GM19238 (cell line): ENCODE measurements at regions not wholly inside any gene's neighbourhood (a gene's known extent, or its start where the extent isn't known, plus 50 kb on each side); places are given as distances from the start of the nearest gene placed in this dataset.
"Not testable (repeated sequence)": the region's sequence is repeated elsewhere in the genome, so short reads cannot be mapped to it uniquely, and the experiment has no call there.

ENCODE experiments used
- DNase-seq: peaks from one replicate; pipeline ENCODE4 v3.0.0; 2011; ENCODE audit warnings: low spot score; ENCODE audit not compliant: insufficient read length

DNA sequence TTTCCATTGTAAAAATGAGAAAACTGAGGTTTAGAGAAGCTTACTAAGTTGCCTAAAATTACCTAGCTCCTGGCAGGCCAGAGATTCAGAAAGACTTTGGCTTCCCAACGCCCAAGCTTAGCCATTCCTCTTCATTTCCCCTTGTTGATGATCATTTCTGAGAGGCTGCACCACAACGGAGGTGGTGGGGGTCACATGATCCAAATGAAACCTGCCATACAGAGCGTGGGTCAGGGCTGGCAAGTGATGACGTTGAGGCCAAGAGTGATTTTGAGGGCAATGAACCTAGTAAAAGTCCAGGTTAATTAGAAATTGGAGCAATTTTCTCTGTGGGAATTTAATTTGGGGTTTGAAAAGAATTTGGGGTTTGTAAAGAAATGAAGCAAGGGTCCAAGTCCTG lies 109.9 kb downstream of the TMEM182 start:
- DNase-seq: no peak

DNA sequence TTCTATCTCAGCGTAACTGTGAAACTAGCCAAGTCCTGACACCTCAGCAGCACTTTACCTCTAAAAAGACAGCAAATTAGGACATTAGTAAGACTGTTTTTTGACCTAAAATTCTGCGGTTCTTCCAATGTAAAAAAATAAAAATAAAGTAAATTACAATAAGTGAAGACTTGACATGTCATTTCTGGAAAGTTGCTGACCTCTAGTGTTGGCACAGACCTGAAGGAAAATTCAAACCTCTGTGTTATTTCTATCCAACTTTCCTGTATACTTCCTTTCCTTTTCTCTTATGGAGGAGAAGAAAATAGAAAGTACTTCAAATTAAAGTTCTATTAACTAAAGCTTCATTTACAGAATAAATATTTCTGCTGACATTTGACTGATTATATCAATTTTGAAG lies 110.6 kb downstream of the TMEM182 start:
- DNase-seq: no peak

DNA sequence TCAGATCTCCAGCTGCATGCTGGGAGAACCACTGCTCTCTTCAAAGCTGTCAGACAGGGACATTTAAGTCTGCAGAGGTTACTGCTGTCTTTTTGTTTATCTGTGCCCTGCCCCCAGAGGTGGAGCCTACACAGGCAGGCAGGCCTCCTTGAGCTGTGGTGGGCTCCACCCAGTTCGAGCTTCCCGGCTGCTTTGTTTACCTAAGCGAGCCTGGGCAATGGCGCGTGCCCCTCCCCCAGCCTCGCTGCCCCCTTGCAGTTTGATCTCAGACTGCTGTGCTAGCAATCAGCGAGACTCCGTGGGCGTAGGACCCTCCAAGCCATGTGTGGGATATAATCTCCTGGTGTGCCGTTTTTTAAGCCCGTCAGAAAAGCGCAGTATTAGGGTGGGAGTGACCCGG lies 117.7 kb downstream of the TMEM182 start:
- not testable (repeated sequence) for DNase-seq

DNA sequence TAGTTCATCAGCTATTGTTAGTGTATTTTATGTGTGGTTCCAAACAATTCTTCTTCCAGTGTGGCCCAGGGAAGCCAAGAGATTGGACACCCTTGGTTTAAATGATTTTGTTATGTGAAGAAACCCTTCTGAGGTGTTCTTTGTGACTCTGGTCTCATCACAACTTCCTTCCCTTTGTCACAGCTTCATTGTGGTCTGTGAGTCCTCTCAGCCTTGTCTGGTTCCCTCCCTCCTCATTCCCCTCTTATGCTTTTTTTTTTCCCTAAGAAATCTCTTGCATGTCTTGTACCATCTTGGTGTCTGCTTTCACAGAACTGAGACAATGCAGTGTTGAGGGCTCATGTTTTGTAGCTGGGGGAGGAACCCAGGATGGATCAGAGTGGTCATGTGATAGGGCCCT lies 118.9 kb downstream of the TMEM182 start:
- DNase-seq: no peak

DNA sequence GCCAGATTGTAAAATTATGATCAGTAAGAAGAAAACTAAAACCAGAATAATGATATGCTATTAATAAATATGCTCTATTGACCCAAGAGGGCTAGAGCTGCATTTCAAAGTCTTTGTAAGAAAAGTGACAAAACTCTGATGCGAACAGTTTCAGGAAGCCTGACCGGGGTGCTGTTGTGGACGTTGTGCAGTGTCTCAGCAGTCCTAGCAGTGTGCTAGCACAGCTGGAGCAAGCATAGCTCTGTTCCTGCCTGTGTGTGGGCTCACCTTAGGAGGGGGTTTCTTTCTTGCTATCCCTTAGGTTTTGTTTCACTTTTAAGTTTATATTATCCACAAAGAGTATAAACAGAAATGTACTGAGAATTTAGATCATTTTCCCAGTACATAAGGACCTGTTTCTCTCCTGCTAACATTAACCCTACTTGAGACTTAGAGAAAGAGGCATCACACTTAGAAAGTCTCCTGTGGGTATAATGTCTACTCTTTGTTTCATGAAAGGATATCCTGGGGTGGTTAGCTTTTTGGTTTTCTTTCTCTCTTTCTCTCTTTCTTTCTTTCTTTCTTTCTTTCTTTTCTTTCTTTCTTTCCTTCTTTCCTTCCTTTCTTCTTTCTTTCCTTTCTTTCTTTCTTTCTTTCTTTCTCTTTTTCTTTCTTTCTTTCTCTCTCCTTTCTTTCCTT lies 124.5 kb downstream of the TMEM182 start:
- no peak for DNase-seq

DNA sequence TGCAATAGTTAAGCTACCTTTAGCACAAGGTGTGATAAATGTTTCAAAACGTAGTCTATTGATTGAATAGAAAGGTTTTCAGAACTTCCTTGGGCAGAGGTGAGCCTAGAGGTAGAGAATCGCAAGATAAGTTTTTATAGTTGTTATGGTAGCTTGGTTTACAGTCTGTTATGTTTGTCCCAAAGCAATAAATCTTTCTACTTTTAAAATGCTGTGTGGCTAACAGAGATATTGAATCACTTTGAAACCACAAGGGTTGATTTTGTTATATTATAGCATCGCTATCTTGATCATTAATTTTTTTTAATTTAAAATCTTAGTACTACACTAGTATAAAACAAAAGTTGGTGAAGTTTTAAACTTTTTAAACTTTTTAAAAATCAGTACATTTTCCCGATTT lies 126.7 kb downstream of the TMEM182 start:
- DNase-seq: no peak

DNA sequence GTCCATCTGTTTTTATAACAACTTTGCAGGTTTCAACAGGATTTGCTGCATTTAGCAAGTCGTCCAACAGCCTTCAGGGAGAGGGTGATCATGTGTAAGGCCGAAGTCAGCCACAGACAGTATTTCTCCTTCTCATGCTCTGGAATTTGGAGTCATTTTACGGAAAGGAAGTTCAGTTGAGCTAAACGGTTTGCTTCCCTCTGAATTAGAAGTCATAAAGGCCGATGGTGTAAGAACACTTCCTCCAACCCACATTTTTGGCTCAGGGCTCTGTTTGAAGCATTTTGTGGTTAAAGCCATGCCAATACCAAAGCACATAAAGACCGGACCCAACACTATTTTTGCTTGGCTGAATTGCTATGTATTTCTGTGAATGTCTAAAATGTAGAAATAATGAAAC lies 129.5 kb downstream of the TMEM182 start:
- DNase-seq: no peak

DNA sequence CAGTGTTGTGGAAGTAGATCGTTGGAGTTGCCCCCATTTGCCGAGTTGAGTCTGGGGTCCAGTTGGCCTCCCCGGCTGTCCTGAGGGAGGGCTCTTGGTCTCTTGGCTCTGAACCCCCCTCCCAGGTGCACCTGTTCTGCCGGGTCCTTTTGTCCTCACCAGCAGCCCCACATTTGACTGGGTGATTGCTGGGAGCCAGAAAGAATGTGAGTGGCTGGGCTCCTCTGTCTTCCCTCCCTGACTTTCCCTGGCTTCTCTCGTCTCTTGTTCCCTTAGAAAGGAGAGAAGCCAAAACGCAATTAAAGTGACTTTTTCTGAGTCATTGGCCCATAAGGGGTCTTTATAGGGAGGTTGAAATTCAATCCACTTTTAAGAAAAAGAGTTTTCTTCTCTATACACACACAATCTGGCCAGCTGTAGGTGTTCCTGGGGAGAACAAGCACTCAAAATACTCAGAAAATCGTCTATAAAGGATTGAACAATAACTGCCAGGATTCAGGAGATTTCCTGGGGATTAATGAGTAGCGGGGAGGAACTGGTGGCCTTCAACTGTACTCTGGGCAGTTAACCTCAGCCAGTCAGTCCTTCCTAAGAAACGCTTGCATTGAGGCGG lies 131.0 kb downstream of the TMEM182 start:
- DNase-seq: no peak

DNA sequence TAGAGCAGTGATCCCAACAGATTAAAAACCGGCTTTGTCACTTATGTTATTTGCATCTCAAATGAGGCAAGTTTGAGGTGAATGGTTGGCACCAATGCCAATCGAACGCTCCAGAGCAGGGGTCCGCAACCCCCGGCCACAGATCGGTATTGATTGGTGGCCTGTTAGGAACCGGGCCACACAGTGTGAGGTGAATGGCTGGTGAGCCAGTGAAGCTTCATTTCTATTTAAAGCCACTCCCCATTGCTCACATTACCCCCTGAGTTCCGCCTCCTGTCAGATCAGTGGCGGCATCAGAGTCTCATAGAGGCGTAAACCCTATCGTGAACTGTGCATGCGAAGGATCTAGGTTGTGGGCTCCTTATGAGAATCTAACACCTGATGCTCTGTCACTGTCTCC lies 132.0 kb downstream of the TMEM182 start:
- no peak for DNase-seq

DNA sequence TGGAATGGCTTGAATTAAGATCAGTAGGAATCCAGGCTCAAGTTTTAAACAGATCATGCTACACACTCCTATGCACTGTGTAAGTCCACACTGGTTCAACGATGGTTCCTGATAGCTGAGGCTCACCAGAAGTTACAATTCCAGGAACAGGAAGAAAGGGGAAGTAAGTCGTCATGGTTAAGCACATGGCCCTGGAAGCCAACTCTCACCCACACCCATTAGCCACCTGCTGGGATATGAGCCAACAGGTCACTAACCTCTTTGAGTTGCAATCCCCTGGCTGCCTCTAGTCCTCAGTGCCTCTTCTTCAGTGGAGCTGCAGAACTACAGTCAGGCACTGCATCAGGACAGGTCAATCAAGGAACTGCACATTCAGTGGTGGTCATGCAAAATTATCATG lies 133.5 kb downstream of the TMEM182 start:
- DNase-seq: no peak

DNA sequence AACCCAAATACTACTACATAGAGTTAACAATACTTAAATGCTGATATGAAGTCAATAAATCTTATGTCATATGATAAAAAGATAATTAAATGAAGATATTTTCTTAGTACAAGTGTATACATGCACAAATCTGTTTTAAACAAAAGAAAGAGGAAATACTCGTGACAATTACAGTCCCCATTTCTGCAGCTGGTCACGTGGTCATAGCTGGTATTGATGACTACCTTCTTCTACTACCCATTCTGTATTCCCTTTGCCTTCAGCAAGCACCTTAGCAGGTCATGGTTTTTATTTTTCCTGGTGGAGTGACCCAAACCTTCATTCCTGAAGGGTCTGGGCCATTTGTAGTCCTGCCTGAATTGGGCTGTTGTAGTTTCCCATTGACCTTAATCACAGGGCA lies 147.4 kb downstream of the TMEM182 start:
- DNase-seq: not testable (repeated sequence)

DNA sequence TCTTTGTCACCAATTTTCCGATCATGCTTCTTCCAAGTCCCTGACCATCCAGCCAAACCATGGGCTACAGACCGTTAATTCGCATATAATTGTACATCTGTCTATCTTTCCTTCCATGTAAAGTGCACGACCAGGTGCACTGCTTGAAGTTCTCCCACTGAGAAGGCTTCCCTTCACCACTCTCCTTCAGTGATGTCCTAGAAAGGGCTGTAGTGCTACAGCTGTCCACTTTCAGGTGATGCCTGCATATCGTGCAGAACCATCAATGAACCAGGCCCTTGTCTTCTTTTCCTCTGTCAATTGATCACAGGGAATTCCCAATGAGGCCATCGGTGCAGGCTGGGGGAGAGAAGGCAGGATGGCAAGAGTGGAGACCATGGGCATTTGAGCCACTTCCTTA lies 148.9 kb downstream of the TMEM182 start:
- DNase-seq: no peak

DNA sequence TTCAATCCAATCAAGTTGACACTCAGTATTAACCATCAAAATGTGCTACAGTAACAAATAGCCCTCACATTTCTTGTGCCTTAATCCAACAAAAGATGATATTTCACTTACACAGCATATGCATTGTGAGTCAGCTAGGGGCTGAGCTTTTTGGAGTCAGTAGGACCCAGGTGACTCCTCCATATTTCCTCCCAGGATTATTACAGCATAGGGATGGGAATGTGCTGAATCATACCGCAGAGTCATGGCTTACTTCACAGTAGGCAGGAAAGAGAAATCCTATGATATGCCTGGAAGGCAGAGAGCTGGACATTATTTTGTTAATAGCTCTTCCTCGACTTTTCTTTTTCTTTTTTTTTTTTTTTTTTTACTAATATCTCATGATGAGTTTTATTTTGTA lies 153.3 kb downstream of the TMEM182 start:
- no peak for DNase-seq

DNA sequence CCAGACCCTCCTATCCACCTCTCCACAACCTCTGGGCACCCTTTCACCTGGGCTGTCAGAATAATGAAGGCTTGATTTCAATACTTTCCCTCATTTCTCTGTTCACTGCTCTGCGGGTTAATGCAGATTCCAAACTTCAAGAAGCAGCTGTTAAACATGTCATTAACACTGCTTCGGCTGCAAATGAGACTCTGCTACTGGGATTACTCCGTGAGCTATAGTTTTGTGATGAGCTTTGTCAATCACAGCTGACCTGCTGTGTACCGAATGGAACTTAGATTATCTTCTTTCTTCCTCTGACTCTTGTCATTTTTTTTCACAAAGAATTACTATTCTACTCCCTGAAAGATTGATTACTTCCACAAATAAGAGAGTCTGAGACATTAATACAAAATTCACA lies 160.5 kb downstream of the TMEM182 start:
- no peak for DNase-seq

DNA sequence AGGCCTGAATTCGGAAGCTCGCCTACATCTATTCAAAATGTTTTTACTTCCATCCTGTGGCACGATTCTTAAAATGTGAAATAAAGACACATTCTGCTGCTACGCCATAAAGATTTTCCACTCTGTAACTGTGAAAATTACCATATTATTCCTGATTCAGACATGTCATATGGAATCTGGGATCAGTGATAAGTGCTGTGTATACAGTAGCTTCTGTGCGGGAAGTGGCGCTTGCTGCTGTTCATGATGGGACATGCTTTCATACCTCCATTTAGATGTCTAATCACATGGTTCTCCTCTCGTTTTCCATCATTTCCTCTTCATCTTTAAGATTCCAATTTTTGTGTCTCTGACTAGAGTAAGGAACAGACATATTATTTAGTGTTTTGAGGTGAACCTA lies 163.2 kb downstream of the TMEM182 start:
- no peak for DNase-seq

DNA sequence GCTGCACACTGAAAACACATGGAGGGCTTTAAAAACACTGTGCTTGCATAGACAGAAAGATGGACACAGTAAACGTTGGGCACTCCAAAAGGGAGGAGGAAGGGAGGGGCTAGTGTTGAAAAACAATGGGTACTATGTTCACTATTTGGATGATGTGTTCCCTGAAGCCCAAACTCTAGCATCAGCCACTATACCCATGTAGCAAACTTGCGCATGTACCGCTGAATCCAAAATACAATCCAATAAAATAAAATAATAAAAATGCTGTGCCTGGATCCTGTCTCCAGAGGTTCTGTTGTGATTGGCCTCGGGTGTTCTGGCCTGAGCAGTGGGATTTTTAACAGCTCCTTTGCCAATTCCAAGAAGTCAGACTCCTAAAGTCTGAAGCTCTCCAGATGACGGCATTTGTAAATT lies 166.0 kb downstream of the TMEM182 start:
- DNase-seq: no peak

DNA sequence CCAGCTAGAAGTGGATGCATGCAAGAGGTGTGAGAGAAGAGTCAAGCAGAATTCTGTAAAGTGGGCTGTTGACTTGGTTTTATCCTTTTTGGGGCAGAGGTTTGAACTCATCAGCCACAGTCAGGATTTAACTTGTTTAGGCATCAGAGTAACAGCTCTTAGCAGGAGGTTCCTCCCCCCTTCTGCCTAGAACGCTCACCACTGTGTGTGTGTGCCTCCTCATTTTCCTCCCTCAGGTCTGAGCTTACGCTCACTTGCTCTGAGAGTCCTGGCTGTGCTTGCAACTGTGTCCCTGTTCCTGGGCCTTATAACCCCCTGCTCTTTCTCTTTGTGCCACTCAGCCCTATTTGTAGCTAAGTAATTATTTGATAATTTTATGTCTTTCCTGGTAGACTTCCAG lies 167.9 kb downstream of the TMEM182 start:
- no peak for DNase-seq

DNA sequence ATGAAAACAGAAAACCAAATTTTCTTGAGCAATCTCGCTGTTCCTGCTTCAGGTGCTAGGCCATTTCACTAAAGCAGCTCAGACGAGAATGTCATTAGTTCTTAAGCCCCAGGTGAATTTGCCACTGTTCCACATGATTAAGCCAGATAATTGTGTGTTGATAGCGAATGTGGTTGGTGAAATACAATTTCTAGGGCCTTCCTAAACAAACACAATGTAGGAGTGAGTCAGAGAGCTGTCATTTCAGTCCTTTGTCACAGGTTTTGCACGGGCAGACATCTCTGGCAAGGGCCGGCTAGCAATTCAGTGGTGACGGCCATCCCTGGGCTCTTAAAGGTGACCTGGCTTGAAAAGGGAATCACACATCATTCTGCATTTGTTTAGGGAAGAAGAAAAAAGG lies 170.7 kb downstream of the TMEM182 start:
- DNase-seq: no peak

DNA sequence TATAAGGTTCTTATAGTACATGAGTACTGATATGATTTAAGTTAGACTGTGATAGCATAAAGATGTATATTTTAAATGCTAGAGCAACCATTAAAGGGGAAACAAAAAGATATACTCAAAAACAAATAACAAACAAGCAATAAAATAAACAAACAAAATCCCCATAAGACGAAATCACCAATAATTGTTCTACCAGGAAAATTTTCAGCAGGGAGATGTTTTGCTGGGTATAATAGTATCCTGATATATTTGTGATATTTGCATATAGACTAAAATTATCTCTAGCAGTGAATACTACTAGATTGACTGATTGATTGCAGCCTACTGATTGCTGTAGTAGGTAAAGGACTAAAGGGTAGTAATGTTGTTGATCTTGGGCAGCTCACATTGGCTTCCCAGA lies 177.4 kb downstream of the TMEM182 start:
- DNase-seq: no peak

DNA sequence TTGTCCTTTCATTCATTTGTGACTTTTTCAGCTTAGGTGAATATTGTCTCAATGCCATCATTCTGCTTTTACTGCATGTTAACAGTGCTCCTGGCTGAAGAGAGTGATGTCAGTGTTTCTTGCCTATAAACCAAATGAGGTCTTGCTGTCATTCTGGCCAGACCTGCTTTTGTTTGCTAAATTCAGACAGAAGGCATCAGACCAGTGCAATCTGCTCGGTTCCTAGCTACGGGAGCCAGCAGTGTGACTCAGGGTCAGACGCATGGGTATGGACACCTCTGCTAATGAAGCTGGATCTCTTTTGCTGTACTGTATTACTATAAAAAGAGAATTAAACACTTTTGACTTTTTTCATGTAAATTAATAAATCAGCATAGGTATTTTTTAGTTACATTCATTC lies 178.9 kb downstream of the TMEM182 start:
- DNase-seq: no peak

DNA sequence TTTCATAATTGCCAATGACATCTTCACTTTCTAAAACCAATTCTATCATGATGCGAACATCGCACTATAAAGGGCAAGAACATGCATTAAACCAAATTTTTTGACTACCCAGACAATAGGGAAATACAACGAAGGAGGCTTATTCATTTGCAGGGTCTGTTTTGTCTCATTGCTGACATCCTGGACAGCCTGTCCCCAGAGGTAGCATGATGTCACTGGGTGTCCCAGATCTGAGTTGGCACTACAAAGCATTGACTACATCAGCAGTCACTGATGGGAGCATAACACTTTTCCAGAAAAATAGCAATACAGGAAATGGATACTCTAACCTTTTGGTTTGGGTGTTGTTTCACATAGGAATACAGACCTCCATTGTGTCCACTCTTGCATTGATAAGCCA lies 180.3 kb downstream of the TMEM182 start:
- no peak for DNase-seq

DNA sequence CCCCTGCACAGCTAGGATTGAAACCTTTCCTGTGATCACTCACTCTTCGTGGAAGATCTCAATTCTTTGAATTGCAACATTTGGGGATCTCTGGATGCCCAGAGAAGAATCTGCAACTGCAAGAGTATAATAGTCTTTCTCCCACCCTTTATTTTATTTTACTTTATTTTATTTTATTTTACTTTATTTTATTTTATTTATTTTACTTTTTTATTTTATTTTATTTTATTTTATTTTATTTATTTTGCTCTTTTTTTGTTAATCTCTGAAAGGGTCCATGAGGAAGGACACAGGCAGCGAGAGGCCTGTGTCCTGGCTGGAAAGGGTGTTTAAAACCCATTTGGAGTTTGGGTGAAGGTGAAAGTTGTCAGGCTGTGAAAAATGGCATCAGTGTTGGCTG lies 181.4 kb downstream of the TMEM182 start:
- no peak for DNase-seq

DNA sequence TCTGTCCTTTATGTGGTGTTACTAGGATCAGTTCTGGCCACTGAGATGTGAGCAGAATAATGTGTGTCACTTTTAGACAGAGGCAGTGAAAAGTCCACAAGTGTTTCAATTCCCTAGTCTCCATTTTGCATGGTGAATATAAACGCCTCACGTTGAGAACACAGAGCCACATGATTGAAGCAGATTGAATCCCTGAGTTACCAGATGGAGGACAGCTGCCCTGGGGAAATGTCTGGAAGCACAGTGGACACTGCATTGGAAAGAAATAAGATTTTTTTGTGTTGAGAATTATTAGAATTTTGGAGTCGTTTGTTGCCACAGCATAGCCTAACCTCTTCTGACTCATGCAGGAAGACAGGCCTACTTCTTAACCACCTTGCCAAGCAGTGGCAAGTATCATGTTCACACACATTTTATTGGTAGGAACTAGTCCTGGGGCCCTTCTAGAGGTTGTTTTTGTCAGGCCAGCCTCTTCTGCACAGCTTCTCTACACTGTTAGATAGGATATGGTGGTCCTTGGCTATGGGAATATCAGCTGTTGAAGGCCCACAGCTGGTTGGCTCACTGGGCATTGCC lies 188.6 kb downstream of the TMEM182 start:
- no peak for DNase-seq
